GM11168 (cell line): ENCODE measurements at regions not wholly inside any gene's neighbourhood (a gene's known extent, or its start where the extent isn't known, plus 50 kb on each side); places are given as distances from the start of the nearest gene placed in this dataset.

ENCODE experiments used
- in situ Hi-C: fragments of 300-500 bp; cut with MboI; formaldehyde crosslinking; loops from one replicate; pipeline ENCODE4 v1.12.0; 2022; ENCODE audit warnings: low sequenced_read_pairs; ENCODE audit not compliant: unreplicated experiment

- in situ Hi-C loops, result no loop called here
These were observed 153.1 kb downstream of the PCDH17 start for GRCh38 chr13:57784633-57785032.

DNA sequence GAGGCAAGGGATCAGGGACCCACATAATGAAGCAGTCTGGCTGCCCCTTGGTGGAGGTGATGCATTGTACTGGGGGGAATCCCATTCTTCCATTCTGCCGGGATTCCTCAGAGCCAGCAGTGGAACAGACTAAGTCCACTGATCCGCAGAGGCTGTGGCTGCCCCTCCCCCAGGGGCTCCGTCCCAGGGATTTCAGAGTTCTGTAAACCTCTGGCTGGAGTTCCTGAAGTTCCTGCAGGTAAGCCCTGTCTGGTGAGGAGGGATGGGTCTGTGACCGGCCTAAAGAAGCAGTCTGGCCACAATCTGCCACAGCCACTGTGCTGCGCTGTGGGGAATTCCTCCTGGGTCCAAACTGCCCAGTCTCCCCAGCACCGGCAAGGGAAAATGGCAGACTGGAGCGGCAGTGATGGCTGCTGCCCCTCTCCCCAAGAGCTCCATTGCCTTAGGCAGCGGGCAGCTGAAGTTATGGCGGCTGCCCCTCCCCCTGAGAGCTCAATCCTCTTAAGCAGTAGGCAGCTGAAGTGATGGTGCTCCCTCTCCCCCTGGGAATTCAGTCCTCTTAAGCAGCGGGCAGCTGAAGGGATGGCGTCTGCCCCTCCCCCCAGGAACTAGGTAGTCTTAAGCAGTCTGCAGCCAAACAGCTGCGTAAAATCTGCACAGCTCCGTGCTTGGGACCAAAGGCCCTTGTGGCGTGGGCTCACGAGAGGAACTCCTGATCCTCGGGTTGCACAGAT lies 155.7 kb downstream of the PCDH17 start:
- in situ Hi-C loops, result no loop called here

GRCh38 chr13:57799624-57800023 lies 168.1 kb downstream of the PCDH17 start:
- in situ Hi-C loops, result no loop called here

DNA sequence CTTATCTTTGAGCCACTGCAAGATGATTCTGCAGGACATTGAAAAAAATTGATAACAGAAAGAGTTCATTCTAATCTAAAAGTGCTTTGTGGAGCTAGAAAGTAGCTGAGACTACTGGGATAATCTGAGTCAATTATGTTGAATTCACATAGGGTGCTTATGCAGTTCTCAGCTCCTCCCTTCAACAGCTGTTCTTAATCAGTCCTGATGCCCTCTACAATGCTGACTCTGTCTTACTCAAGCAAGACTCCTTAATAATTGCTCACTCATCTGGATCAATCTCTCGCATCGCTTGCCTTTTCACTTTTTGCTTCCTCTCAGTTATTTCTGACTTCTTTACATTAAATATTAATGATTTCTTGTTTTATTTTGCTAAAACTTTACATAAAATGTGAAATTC lies 182.1 kb downstream of the PCDH17 start:
- in situ Hi-C loops, result no loop called here

DNA sequence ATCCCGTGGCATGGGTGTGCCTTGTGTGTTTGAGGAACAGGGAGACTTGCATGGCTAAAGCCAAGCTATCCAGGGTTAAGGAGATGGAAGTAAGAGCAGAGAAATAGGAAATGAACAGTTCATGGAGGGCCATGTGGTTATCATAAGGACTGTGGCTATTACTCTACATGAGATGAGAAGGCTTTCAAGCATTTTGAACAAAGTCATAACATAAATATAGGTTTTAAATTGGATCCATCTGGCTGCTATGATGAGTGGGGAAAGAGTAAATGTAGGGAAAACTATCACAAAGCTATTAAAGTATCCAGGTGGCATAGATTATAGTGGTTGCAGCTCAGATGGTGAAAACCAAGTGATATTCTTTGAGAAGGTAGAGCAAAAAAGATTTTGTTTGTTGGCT lies 184.1 kb downstream of the PCDH17 start:
- in situ Hi-C loops, result no loop called here

- in situ Hi-C loops, result no loop called here
These were observed 189.4 kb downstream of the PCDH17 start for GRCh38 chr13:57820924-57821323.

DNA sequence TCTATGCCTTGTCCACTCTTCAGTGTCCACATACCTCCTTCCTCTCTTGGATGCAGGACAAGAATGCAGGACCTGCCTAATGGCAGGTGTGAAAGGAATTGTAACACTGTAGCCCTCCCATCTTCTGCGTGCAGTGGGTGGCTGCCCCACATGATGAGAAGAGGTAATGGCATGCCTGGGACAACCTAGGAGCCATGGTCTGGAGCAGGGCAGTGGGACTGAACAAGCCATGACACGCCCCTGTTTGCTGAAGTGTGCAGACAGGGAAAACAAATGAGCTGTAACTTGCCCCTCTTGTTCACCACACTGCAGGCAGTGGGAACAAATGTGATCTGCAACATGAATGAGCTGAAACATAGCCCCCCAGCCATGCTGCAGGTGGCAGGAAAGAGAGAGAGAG lies 192.2 kb downstream of the PCDH17 start:
- in situ Hi-C loops, result no loop called here

DNA sequence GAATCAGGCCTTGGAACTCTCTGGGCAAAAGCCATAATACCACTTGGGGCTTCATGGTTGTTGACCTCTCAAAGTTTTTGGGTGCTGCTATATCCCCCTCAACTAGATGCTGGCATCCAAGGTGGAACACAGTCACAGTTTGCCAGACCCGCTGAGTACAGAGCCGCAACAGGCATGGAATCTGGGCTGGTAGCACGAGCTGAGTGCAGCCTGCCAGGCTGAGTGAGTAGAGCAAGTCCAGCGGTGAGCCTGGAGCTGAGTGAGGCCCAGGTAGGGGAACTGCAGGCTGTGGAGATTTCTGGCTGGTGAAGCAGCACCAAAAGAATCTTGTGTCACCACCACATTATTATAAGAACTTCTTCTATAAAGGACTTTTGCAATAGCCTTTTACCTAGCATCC lies 192.6 kb downstream of the PCDH17 start:
- in situ Hi-C loops, result no loop called here

- in situ Hi-C loops, result no loop called here
These were observed 193.5 kb downstream of the PCDH17 start for GRCh38 chr13:57825066-57825465.

- in situ Hi-C loops, result no loop called here
These were observed 198.0 kb downstream of the PCDH17 start for GRCh38 chr13:57829496-57829895.

GRCh38 chr13:57832187-57832586 lies 200.6 kb downstream of the PCDH17 start:
- in situ Hi-C loops, result no loop called here

- in situ Hi-C loops, result no loop called here
These were observed 206.3 kb downstream of the PCDH17 start for GRCh38 chr13:57837801-57838200.

GRCh38 chr13:57843521-57843920 lies 212.0 kb downstream of the PCDH17 start:
- in situ Hi-C loops, result no loop called here

DNA sequence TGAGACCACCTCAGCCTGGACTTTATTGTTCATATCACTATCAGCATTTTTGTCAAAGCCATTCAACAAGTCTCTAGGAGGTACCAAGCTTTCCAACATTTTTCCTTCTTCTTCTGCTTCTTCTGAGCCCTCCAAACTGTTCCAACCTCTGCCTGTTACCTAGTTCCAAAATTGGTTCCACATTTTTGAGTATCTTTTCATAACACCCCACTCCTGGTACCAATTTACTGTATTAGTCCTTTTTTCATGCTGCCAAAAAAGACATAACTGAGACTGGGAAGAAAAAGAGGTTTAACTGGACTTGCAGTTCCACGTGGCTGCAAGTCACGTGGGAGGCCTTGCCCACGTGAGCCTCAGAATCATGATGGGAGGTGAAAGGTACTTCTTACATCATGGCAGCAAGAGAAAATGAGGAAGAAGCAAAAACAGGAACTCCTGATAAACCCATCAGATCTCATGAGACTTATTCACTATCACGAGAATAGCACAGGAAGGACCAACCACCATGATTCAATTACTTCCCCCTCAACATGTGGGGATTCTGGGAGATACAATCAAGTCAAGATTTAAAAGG lies 215.1 kb downstream of the PCDH17 start:
- in situ Hi-C loops, result no loop called here

DNA sequence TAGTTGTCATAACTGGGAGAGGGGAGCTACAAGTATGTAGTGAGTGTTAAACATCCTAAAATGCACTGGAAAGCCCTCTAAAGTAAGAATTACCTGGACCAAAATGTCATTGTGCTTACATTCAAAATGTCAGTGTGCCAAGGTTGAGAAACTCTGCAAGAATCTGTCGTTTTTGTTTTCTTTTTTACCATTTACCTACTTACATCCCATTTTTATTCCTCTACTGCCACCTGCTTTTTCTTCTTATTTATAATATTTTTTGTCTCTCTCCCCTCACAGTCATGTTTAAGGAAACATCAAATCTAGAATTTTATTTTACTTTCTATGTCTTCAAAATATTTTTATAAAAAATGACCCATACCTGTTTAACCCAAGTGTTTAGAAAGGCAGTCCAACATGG lies 226.4 kb downstream of the PCDH17 start:
- in situ Hi-C loops, result no loop called here

DNA sequence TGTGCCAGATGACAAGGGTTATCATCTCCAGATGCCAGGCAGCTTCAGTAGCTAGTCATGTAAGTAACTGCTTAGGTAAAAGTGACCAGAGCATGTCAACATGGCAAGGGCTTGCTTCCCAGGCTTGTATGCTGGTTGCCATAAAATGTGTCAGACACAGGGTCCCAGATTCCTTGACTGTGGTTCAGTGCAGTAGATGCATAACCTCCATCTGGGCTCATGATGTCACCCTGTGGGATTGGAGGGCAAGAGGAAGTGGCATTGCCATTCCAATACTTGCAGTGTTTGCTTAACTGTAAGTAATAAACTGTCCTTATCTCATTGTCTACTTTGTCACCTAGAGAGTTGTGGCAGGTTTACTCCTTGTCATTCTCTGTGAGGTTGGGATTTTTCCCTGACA lies 226.8 kb downstream of the PCDH17 start:
- in situ Hi-C loops, result no loop called here

DNA sequence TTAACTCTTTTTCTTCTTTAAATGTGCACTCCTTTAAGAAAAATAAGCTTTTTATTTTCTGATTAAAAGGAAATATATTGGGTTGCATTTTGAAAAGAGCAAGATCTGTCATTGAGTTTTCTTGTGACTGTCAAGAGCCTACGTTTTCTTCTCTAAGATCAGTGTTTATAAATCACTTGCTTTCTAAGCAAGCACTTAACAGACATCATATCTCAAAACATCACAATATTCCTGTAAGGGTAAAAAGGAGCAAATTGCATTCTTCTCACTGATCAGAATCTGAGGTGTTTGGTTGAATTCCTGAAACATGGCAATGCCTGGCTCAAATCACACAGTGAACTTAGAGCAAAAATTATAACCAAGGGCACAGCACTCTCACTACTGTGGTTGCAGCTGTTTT lies 231.3 kb downstream of the PCDH17 start:
- in situ Hi-C loops, result no loop called here

DNA sequence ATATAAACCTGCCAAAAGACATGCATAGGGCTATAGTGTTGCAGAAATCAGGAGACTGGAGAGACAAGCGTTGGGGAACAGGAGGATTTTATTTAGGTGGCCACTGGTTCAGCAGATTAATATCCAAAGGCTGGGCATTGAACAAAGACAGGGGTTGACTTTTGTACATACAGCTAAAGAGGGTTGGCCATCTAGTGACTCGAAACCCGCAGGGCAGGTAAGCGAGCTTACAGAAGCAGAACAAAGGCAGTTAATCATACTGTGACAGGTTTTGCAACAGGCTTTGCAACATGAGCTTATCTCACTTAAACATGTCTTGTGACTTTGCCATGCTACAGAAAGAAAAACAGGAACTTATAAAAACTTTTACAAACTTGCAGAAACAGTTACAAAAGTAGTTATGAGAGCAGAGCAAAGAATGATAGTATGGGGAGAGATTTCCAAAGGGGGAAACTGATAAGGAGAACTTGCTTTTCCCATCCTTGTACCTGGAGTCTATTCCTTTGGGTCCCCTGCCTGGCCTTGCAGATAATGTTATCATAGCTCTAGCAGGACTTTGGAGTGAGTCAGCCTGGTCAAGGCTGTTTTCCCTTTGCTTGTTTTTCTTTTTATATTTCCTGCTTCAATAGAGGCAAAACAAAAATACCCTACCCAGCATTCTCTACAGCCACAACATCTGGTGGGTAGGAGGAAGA lies 234.2 kb downstream of the PCDH17 start:
- in situ Hi-C loops, result no loop called here

DNA sequence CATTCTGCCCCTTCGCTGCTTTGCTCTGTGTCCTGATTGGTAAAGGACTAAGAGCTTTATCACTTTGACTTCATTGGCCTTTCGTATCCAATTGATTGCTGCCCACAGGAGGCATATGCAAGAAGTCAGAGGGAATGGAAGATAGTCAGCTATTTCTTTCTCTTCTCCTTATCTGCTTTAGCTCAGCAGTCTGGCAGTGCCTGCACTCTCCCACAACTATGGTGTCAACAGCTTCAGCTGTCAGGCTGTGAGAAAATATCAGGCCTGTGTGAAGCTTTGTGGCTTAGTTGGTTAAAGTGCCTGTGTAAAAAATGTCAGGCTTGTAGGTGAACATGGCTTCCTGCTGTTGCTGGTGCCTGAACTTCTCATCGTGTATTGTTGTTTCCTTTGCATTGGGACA lies 243.0 kb downstream of the PCDH17 start:
- in situ Hi-C loops, result no loop called here

GRCh38 chr13:57877601-57878000 lies 246.1 kb downstream of the PCDH17 start:
- in situ Hi-C loops, result no loop called here

- in situ Hi-C loops, result no loop called here
These were observed 246.7 kb downstream of the PCDH17 start for GRCh38 chr13:57878291-57878690.

DNA sequence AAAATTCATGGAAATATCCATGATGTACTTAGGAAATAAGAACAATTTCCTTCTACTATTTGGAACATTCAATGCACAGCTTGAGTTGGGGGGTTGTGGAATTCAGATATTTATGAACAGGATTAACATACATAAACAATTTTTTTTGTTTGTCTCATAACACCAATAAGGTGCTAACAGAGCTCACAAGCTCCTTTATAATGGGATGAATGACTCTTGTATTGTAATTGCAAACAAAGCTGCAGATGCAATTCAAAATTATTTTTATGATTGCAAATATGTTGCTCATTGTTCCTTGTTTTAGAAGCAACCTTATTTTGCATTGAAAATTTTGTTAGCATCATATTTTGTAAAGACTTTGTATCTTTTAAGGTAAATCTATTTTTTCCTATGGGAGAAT lies 265.7 kb downstream of the PCDH17 start:
- in situ Hi-C loops, result no loop called here
